Right kidney (tissue), 1 donor: ENCODE measurements at regions not wholly inside any gene's neighbourhood (a gene's known extent, or its start where the extent isn't known, plus 50 kb on each side); places are given as distances from the start of the nearest gene placed in this dataset.
A peak's percentile ranks its signal among the peaks of the same experiment; 100 is the strongest.
"Not testable (repeated sequence)": the region's sequence is repeated elsewhere in the genome, so short reads cannot be mapped to it uniquely, and the experiment has no call there.

Experiments used
- DNase-seq: peaks from one replicate; pipeline ENCODE4 v3.0.0-alpha.2; 2016

DNA sequence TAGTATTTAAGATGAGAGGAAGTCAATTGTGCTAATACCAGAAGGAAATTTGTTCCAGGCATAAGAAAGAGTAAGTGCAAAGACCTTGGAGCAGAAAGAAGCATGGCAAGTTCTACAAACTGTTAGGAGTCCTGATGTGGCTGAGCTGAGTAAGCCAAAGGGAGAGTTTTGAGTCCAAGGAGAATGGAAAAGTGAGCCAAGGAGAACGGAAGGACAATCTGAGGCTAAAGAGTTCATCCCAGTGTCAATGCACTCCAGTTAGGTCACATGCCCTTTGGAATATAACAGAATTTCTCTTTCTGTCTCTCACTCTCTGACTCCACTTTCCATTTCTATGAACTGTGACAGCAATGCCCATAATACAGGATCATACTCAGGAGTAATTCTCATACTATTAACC lies 224.7 kb downstream of the CAAP1 start:
- no peak for DNase-seq

- no peak for DNase-seq
Observed at GRCh38 chr9:26665666-26666065, 226.9 kb downstream of the CAAP1 start.

DNA sequence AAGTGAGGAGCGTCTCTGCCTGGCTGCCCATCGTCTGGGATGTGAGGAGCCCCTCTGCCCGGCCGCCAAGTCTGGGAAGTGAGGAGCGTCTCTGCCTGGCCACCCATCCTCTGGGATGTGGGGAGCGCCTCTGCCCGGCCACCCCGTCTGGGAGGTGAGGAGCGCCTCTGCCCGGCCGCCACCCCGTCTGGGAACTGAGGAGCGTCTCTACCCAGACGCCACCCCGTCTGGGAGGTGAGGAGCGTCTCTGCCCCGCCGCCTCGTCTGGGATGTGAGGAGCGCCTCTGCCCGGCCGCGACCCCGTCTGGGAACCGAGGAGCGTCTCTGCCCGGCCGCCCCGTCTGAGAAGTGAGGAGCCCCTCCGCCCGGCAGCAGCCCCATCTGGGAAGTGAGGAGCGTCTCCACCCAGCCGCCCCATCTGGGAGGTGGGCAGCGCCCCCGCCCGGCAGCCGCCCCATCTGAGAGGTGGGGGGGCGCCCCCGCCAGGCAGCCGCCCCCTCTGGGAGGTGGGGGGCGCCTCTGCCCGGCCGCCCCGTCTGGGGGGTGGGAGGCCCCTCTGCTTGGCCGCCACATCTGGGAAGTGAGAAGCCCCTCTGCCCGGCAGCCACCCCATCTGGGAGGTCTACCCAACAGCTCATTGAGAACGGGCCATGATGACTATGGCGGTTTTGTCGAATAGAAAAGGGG lies 228.4 kb downstream of the CAAP1 start:
- not testable (repeated sequence) for DNase-seq

- no peak for DNase-seq
Observed at GRCh38 chr9:26662476-26662875, 230.1 kb downstream of the CAAP1 start.

GRCh38 chr9:26658476-26658875 lies 234.1 kb downstream of the CAAP1 start:
- no peak for DNase-seq

DNA sequence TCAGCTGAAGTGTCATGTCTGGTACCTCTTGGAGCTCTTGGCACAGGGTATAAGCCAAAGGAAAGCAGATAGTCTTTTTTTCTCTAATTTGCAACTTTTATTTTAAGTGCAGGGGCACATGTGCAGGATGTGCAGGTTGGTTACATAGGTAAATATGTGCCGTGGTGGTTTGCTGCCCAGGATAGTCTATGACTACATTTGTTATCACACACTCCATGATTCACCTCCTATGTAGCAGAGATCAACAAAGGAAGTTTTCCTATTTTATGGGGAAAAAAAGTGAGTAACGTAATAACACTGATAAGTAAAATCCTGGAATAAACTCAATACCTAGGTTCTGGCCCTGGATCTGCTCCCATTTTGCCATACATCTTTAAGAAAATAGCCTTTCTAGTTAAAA lies 234.6 kb downstream of the CAAP1 start:
- DNase-seq, result no peak

GRCh38 chr9:26656003-26656870 lies 236.4 kb downstream of the CAAP1 start:
- DNase-seq, result peak; percentile 35

GRCh38 chr9:26655166-26655565 lies 237.4 kb downstream of the CAAP1 start:
- DNase-seq, result no peak

- no peak for DNase-seq
Observed at GRCh38 chr9:26650325-26650724, 242.3 kb downstream of the CAAP1 start.

GRCh38 chr9:26643826-26644225 lies 248.8 kb downstream of the CAAP1 start:
- DNase-seq, result no peak

DNA sequence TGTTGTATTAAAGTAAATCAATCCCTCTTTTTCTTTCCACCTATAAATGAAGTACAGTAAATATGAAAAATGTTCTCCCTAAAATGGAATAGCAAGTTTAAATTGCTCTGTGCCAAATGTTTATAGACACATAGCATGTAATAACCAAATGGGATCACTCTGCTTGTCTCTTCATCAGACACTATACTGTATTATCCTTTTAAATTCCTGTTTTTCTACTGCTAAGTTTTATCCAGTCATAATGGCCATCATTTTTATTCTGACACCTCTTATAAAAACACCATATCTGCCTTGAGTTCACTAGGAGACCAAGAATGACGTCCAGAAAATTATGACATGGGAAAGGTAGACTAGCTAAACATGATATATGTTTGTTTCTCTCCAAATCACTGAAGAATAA lies 252.8 kb downstream of the CAAP1 start:
- no peak for DNase-seq

DNA sequence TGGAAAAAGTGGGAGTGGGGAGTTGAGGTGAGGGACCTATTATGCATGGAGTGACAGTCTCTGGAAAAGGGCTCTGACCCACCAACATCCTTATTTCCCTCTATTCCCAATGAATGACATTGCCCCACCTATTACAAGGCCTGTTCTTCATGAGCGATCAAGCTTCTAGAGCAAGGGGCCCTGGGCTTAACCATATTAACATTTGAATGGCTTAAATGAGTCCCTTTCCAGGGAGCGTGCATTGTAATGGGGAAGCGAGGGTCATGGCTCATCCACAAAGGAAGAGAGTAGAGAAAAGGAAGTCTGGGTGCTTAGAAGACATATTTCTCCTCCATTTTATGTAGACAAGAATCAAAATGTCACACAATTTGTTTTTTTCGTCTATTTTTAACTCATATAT lies 255.5 kb downstream of the CAAP1 start:
- no peak for DNase-seq

- DNase-seq, result not testable (repeated sequence)
Observed at GRCh38 chr9:26613851-26614350, 278.7 kb downstream of the CAAP1 start.

DNA sequence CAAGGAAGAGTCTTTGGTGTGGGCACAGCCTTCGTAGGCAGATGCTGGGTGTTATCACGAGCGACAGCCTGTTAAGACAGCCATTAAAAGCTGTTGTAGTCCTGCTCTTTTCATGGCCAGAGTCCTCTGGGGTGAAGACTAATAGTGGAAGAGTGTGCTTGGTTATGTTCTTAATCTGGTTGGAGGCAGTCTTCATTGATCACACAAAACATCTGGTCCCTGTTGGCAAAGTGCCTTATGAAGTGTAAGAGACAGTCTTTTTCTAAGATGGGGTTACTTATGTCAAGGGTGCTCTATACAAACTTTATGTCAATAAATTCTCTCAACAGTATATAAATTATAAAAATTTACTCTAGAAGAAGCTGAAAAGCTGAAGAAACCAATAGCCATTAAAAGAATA lies 280.4 kb downstream of the CAAP1 start:
- no peak for DNase-seq

GRCh38 chr9:26606756-26607155 lies 285.8 kb downstream of the CAAP1 start:
- DNase-seq, result no peak

DNA sequence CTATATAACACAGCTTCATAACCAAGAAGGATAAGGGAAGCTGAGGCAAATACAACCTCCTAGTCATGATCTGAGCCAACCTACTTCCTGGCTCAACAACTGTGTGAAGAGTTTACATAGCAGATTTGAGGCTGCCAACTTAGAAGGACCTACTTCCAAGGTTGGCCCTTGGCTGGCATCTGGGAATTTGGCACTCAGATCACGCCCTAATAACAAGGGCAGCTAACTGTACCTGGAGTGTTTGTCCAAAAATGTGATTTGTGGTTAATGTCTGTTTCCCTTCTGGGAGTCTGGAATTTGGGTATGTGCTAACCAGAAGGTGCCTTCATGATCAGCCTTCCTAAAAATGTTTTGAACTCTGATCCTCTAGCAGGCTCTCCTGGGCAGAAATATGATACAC lies 287.2 kb downstream of the CAAP1 start:
- DNase-seq, result no peak

- no peak for DNase-seq
Observed at GRCh38 chr9:26604076-26604662, 288.4 kb downstream of the CAAP1 start.

GRCh38 chr9:26603617-26604016 lies 289.0 kb downstream of the CAAP1 start:
- no peak for DNase-seq

GRCh38 chr9:26597542-26598149 lies 295.0 kb downstream of the CAAP1 start:
- no peak for DNase-seq

DNA sequence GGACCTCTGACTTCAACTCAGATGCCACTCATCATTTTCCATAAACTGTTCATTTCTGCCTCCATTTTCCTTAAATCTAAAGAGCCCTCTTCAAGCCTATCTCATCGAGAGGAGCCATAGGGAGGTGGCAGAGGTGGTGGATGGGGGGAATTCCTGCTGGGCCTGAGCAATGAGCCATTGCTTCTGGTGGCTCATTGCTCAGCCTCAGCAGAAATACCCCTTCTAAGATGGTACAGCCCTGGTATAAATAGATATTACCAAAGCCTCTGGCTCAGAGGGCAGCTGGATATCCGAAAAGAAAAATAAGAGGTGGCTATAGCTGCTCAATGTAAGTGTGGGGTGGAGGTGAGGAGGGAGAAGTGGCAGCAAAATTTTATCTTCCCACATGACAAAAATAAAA lies 313.5 kb downstream of the CAAP1 start:
- no peak for DNase-seq

DNA sequence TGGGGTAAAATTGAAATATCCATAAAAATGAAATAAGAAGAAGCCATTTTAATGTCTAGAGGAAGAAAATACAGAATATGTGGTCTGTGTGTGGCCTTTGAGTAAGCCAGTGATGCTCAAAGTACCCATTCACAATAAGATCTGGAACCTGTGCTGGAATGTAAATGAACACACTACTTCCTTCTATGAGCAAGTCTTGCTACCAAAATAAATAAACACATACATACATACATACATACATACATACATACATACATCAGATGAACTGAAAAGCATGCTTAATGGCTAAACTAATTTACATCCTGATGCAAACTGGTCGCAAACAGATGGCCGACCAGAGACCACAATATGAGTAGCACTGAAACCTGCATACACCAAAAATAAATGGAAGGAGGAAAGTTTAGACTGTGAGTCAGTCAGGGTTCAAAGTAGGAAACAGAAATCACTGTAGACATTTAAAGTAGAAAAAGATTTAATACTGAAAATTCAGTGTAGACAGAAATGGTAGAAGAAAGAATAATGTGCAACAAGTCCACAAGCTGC lies 317.6 kb downstream of the CAAP1 start:
- DNase-seq, result no peak

- no peak for DNase-seq
Observed at GRCh38 chr9:26574256-26574655, 318.3 kb downstream of the CAAP1 start.

- no peak for DNase-seq
Observed at GRCh38 chr9:26567976-26568375, 324.6 kb downstream of the CAAP1 start.
